ENCODE measurements at regions not wholly inside any gene's neighbourhood (a gene's known extent, or its start where the extent isn't known, plus 50 kb on each side); places are given as distances from the start of the nearest gene placed in this dataset.

DNA sequence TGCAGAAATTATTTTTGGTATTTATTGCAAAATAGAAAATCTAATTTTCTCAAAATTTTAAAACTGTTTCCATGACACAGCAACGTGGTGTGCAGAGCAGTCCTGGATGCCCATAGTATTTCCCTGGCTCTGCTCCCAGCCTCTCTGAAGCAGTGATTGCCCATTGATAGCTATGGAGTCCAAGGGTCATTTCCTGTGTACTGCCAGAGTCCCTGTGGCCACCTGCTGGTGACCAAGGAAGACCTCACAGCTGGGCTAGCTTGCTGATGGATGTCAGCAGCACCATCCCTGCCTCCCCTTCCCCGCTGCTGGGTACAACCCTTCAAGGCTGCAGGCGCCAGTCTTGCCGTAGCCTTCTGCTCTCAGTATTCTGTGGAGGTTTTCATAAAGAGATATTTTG is 184.1 kb downstream of the DIRAS2 start:
- TF ChIP-seq, protein P1, sequence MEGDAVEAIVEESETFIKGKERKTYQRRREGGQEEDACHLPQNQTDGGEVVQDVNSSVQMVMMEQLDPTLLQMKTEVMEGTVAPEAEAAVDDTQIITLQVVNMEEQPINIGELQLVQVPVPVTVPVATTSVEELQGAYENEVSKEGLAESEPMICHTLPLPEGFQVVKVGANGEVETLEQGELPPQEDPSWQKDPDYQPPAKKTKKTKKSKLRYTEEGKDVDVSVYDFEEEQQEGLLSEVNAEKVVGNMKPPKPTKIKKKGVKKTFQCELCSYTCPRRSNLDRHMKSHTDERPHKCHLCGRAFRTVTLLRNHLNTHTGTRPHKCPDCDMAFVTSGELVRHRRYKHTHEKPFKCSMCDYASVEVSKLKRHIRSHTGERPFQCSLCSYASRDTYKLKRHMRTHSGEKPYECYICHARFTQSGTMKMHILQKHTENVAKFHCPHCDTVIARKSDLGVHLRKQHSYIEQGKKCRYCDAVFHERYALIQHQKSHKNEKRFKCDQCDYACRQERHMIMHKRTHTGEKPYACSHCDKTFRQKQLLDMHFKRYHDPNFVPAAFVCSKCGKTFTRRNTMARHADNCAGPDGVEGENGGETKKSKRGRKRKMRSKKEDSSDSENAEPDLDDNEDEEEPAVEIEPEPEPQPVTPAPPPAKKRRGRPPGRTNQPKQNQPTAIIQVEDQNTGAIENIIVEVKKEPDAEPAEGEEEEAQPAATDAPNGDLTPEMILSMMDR (IDR thresholded peaks at IDR 0.05): no peak
- TF ChIP-seq POLR2AphosphoS5 (IDR thresholded peaks at IDR 0.05): no peak
